Kidney glomerular epithelial cell (primary cell): ENCODE measurements at regions not wholly inside any gene's neighbourhood (a gene's known extent, or its start where the extent isn't known, plus 50 kb on each side); places are given as distances from the start of the nearest gene placed in this dataset.

Experiments
- DNase-seq: peaks from one replicate; lab custom pipeline; 2025; lab: John Stamatoyannopoulos, UW

DNA sequence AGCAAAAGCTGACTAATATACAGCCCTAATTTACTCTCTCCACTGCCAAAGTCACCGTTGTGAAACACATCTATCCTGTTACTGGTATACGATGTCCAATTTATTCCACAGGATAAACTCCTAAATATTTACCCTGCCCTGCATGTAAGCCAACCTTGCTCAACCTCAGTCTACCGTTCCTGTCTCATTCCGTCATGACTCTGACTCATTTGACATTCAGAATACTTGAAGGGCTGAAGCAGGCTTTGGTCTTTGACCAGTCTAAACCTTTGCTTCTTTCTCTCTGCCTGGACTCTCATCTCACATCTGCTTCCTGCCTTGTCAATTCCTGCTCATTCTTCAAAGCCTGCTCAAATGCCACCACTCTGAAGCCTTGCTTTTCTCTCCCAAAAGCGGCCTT is 157.5 kb downstream of the SCP2D1 start:
- no peak for DNase-seq

- no peak for DNase-seq
These were observed 158.0 kb downstream of the SCP2D1 start for GRCh38 chr20:18971574-18971973.

DNA sequence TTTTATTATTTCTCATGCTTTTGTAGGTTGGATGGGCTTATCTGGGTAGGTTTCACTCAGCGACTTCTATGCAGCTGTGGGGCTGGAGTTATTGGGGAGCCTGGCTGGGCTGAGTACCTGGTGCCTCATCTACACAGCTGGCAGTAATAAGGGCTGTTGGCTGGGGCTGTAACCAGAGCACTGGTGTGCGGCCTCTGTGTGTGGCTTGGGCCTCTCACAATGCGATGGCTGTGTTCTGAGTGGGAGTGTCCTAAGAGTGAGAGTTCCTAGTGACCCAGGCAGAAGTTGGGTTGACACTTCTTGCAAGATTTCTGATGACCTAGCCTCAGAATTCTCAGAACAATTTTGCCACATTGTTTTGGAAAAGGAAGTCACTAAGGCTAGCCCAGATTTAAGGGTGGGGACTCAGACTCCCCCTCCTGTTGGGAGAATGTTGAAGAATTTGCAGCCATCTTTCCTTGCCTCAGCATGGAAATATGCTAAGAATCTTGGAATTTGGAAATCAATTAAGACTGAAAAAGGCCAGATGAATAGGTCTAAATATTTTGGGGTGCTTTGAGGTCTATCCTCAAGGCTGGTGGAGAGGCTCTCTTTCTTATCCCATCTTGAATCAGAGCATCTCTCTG is 158.8 kb downstream of the SCP2D1 start:
- no peak for DNase-seq

- no peak for DNase-seq
These were observed 160.1 kb downstream of the SCP2D1 start for GRCh38 chr20:18973529-18974173.

- DNase-seq, result no peak
These were observed 161.1 kb downstream of the SCP2D1 start for GRCh38 chr20:18974660-18975059.

GRCh38 chr20:18977441-18977840 is 163.9 kb downstream of the SCP2D1 start:
- DNase-seq, result no peak

GRCh38 chr20:18978311-18978710 is 164.7 kb downstream of the SCP2D1 start:
- no peak for DNase-seq

DNA sequence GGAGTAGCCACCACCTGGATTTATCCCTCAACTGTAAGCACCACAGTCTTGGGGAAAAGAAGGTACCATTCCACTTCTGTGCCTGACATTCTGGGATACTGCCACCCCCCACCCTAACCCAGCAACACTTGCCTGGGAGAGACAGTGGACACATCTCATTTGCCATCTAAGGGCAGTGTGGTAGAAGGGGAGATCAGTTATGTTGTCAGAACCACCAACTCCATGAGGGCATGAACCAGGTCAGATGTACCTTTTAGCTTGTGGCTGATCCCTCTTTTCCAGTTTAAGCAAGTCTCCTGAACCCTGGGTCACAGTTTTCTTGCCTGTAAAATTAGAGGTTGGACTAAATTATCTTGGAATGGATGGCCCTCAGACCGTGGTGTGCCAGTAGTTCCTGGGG is 165.5 kb downstream of the SCP2D1 start:
- no peak for DNase-seq

DNA sequence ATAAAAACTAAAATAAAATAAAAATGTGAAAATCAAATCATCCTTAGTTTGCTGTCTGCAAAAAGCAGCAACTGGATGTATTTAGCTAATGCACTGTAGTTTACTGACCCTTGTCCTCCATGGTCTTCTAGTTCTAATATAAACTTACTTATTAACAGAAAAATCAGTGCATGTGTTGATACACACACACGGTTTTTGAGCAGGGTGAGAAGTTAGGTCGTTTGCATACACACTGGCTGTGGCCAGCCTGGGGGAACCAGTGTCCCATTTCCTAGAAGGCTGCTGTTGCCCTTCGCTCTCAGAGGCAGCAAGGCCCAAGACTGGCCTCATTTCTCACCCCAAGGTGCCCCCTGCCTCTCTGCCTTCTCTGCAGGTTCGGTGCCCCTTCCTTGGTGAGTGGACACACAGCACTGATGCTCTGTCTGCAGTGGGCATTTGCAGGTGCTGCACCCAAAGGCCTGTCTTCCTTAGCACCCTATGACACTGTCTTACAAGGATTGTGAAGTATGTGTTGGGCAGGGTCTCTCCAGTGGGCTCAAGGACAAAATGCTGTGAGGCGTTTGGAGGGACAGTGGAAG is 168.5 kb downstream of the SCP2D1 start:
- DNase-seq, result no peak

GRCh38 chr20:18983796-18984195 is 170.2 kb downstream of the SCP2D1 start:
- no peak for DNase-seq

DNA sequence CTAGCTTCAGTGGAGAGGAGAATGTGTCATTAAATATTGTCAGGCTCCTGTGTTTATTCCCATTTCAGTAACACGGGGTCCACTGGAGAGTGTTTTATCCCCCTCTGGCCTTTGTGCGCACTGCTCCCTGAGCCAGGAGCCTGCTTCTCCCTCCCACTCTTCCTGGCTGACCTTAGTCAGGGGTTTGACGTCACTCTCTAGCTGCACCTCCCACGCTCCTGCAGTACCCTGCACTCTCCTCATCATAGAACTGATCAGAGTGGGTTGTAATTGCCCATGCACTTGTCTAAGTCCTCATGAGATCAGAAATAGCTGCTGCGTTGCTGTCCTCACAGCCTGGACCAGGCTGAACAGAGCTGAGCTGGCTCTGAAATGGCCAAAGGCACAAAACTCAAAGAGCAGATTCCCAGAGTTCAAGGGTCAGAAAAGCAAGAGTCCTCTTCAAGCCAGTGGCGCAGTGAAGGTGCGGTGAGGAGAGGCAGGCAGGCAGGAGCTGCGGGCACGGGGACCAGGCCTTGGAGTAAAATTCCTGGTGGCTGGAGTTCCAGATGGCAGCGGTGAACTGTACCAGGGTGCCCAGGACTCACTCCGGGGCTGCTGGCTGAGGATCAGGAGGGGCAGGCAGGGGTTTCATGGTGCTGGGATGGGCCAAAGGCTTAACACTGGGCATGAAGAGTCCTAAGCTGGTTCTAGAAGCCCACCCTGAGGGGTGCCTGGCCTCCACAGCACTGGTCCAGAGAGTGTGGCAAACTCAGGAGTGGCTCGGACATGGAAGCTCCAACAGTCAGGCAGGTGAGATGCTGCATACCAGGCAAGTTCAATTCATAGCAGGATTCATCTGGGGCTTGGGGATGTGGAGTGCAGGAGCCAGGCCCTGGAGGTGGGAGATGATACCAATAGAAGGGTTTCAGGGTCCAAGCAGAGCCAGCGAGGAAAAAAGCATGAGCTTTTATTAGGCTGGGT is 170.9 kb downstream of the SCP2D1 start:
- DNase-seq, result peak; percentile 44

DNA sequence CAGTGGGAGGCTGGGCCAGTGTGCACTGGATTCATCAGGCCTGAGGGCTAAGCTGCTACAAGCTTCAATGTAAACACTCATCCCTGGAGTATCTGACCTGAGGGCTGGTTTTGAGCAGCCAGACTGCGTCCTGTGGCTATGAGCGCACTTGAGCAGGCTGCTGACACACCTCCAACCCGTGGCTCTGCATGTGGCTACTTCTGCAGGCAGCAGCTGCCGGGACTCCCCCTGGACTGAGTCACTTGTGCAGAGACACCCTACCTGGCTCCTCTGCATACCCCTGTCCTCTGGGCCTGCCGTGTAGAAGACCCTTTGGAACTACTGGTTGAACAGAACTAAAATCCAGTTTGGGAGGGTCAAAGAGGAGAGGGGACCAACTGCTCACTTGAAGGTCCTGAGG is 172.0 kb downstream of the SCP2D1 start:
- DNase-seq, result no peak

DNA sequence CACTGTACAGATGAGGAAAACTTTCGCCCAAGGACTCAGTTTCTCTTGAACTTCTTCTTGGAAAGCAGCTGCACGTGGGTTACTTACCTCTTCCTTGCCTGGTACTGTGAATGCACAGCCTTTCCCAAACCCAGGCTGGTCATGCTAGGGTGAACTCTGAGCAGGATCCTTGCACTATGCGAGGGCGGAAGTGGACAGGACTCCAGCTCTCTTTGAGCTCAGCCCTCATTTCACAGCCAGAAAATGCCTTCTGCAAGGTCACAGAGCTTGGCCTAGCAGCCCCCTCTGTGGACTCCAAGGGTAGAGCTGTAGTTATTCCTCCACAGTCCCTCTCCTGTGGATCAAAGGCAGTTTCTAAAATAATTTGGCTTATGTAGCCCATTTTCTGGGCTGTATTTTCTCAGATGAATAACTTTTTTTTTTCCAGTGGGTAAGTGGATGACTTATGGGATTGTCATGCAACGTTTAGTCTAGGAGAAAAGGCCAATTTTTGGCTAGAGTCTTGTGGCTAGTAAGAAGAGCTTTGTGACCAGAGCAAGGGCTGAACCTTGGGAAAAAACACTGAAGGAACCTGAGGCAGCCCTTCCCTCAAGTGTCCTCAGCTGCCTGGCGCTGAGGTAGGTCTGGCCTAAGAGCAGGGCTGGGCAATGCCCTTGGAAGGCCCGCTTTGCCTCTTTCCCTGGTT is 172.7 kb downstream of the SCP2D1 start:
- DNase-seq, result no peak

GRCh38 chr20:18986895-18987580 is 173.5 kb downstream of the SCP2D1 start:
- no peak for DNase-seq

DNA sequence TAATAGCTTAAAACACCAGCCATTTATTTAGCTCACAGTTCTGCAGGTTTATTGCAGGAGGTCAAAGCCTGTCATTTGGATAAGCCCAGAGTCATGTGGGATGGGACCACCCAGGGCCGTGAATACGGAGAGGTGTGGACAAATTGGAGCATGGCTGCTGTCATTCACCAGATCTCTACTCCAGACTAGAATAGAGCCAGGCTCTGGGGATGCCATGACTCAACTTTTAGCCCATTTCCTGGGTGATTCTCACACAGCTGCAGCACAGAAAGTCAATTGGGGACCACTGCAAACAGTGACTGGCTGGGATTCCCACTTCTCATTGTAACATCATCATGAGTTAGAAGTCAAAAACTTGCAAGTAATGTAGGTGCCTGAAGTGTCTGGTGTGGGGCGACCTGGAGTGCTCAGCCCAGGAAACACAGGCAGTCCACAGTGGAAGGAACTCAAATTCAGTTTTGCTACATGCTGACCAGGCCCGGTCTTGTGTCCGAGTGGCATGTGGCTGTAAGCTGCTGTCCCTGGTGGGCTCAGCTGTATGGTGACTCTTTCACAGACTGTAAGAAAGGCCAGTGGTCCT is 174.3 kb downstream of the SCP2D1 start:
- no peak for DNase-seq

DNA sequence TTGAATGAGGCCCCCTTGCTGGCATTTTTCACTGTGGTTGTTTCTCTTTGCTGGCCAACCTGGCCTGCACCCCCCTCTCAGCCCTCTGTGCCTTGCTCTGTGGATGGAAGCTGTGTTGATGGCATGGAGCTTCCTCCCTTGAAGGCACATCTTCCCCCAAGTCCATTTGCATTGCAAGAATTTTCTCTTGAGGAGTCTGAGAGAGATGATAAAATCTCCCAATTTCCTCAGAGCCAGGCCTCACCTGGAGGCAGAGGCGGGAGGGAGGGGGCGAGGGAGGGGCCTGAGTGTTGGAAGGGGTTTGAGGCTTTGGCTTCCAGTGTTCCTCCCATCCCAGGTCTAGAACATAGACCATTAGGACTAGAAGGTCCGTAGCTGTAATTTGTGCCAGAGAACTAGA is 175.1 kb downstream of the SCP2D1 start:
- DNase-seq, result no peak

DNA sequence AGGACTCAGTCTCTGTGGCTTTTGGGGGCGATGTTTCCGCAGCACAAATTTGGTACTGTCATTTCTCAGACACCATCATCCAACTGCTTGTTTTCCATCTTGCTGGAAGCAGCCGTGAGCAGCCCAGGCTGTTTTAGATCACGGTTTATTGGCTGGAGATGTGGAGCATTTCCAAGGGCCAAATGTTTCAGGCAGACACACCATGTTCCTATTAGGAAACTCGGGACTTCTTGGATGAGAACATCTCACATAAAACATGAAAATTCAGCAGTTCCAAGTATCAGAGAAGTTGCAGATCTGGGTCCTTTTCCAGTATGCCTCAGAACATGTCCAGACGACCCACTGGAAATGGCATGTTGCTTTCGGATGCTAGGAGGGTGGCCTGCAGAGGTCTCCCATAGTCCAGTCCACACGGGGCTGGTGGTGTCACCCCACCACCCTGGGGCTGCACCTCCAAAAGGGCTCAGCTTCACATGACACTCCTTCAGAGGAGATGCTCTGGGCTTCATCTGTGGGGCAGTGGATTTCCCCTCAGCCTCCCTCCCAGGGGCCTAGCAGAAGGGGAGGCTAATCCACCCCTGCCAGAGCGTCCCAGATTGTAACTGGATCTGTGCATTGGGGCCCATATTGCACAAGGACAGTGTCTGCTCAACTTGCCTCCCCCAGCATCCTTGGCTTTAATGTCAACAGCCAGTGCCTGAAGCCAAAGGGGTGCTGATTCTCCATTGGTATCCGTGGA is 176.3 kb downstream of the SCP2D1 start:
- DNase-seq, result no peak

DNA sequence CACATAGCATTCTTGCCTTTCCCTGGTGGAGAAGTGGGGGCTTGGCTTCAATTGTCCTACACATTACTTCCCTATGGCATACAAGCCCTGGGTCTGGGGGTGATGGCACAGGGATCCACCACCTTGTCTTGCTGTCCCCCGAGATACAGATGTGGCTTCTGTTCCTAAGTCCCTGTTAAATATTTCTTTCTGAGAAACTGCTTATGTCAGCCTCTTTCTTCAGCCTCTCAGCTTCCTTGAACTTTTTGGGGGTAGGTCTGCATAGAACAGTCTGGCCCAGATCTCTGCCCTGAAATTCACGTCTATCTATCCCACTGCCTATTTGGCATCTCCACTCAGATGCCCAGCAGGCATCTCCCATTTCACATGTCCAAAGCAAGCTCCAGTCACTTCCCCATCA is 177.4 kb downstream of the SCP2D1 start:
- DNase-seq, result no peak

GRCh38 chr20:18992418-18992817 is 178.8 kb downstream of the SCP2D1 start:
- DNase-seq, result no peak

DNA sequence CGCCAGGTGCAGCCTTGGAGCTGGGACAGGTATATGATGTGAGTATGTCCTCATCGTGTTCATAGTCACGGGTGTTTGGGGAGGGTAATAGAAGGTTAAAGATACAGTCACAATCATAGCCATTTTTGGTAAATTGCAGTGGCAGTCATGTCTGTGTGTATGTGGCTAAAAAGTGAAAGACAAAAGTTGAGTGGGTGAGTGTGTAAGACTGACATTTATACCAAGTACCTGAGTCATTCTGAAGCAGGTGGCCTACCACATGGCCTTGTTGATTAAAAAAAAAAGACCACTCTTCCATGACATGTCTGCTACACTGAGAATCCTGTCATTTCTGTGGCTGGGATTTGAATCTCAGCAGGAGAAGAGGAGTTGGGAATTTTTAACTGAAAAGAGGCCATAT is 181.9 kb downstream of the SCP2D1 start:
- no peak for DNase-seq
